ENCODE measurements at regions not wholly inside any gene's neighbourhood (a gene's known extent, or its start where the extent isn't known, plus 50 kb on each side); places are given as distances from the start of the nearest gene placed in this dataset.

GRCh38 chr4:62531731-62532130, 1331.6 kb downstream of the ADGRL3 start:
- no peak overlapping the region for H3K27ac ChIP-seq
- no peak for TF ChIP-seq CTCF (conservative IDR thresholded peaks at IDR 0.05)

GRCh38 chr4:62531264-62531663, 1331.1 kb downstream of the ADGRL3 start:
- H3K27ac ChIP-seq, result no peak overlapping the region

GRCh38 chr4:62528874-62529273, 1328.7 kb downstream of the ADGRL3 start:
- TF ChIP-seq CTCF (conservative IDR thresholded peaks at IDR 0.05), result no peak
- no peak overlapping the region for H3K27ac ChIP-seq

More at GRCh38 chr4:62531264-62531663, 1331.1 kb downstream of the ADGRL3 start:
- no peak for TF ChIP-seq CTCF (conservative IDR thresholded peaks at IDR 0.05)

GRCh38 chr4:62526671-62527070, 1326.5 kb downstream of the ADGRL3 start:
- H3K27ac ChIP-seq, result no peak overlapping the region
- TF ChIP-seq CTCF (conservative IDR thresholded peaks at IDR 0.05), result no peak

GRCh38 chr4:62523256-62523655, 1323.1 kb downstream of the ADGRL3 start:
- no peak for TF ChIP-seq CTCF (conservative IDR thresholded peaks at IDR 0.05)

GRCh38 chr4:62522273-62522672, 1322.1 kb downstream of the ADGRL3 start:
- TF ChIP-seq CTCF (conservative IDR thresholded peaks at IDR 0.05), result no peak
- no peak overlapping the region for H3K27ac ChIP-seq

More at GRCh38 chr4:62523256-62523655, 1323.1 kb downstream of the ADGRL3 start:
- no peak overlapping the region for H3K27ac ChIP-seq

GRCh38 chr4:62517716-62518115, 1317.6 kb downstream of the ADGRL3 start:
- H3K27ac ChIP-seq, result no peak overlapping the region
- TF ChIP-seq CTCF (conservative IDR thresholded peaks at IDR 0.05), result no peak

- no peak for TF ChIP-seq CTCF (conservative IDR thresholded peaks at IDR 0.05)
- no peak overlapping the region for H3K27ac ChIP-seq
Measured at GRCh38 chr4:62513306-62513705, 1313.2 kb downstream of the ADGRL3 start.
